ENCODE measurements at regions not wholly inside any gene's neighbourhood (a gene's known extent, or its start where the extent isn't known, plus 50 kb on each side); places are given as distances from the start of the nearest gene placed in this dataset.
A peak's percentile ranks its signal among the peaks of the same experiment; 100 is the strongest.

DNA sequence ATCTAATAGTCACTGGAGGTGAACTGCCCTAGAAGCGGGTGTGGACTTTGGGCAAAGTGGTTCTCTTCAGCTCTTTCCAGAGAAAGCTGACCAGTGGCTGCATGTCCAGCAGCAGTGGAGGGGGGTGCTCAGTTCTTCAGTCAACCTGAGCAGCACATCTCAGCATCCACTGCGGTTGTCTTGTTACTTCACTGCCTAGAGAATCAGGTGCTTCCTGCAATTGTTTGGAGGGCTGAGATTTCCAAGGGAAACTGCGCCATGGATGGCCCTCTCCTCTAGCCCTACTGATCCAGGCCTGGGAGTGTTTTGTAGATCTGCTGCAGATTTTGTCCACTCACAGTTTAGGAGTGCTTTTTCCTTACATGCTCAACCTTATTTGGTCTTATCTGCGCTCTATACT is 65.6 kb upstream of the CFAP161 start:
- no peaks in the 10 kb centered on the region for H3K36me3 ChIP-seq (ENCODE audit: control insufficient read depth, insufficient read depth, low read length)
- DNase-seq (ENCODE audit: low read depth) (no peak), FAIRE-seq (no peak)
- H3K27me3 ChIP-seq (ENCODE audit: control insufficient read depth, insufficient read depth, low read length) = no peaks in the 10 kb centered on the region
- TF ChIP-seq, protein P1, sequence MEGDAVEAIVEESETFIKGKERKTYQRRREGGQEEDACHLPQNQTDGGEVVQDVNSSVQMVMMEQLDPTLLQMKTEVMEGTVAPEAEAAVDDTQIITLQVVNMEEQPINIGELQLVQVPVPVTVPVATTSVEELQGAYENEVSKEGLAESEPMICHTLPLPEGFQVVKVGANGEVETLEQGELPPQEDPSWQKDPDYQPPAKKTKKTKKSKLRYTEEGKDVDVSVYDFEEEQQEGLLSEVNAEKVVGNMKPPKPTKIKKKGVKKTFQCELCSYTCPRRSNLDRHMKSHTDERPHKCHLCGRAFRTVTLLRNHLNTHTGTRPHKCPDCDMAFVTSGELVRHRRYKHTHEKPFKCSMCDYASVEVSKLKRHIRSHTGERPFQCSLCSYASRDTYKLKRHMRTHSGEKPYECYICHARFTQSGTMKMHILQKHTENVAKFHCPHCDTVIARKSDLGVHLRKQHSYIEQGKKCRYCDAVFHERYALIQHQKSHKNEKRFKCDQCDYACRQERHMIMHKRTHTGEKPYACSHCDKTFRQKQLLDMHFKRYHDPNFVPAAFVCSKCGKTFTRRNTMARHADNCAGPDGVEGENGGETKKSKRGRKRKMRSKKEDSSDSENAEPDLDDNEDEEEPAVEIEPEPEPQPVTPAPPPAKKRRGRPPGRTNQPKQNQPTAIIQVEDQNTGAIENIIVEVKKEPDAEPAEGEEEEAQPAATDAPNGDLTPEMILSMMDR (IDR thresholded peaks at IDR 0.05; ENCODE audit: insufficient read depth, low read length, severe bottlenecking) = no peak
- no peak overlapping the region for H3K4me3 ChIP-seq (ENCODE audit: low read depth, low read length)

DNA sequence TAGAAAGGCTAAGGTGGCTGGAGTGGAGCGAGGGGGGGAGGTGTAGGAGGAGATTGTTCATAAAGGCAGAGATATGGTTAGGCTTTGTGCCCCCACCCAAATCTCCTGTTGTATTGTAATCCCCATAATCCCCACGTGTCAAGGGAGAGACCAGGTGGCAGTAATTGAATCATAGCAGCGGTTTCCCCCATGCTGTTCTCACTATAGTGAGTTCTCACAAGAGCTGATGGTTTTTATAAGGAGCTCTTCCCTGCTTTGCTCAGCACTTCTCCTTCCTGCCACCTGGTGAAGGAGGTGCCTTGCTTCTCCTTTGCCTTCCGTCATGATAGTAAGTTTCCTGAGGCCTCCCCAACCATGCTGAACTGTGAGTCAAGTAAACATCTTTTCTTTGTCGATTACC is 64.7 kb upstream of the CFAP161 start:
- TF ChIP-seq, protein P1 (IDR thresholded peaks at IDR 0.05; ENCODE audit: insufficient read depth, low read length, severe bottlenecking) = no peak
- Histone ChIP-seq H3K4me3 (ENCODE audit: low read depth, low read length) (no peak overlapping the region), H3K27me3 (ENCODE audit: control insufficient read depth, insufficient read depth, low read length) (no peaks in the 10 kb centered on the region), H3K36me3 (ENCODE audit: control insufficient read depth, insufficient read depth, low read length) (no peaks in the 10 kb centered on the region)
- no peak for DNase-seq (ENCODE audit: low read depth)
- no peak for FAIRE-seq

DNA sequence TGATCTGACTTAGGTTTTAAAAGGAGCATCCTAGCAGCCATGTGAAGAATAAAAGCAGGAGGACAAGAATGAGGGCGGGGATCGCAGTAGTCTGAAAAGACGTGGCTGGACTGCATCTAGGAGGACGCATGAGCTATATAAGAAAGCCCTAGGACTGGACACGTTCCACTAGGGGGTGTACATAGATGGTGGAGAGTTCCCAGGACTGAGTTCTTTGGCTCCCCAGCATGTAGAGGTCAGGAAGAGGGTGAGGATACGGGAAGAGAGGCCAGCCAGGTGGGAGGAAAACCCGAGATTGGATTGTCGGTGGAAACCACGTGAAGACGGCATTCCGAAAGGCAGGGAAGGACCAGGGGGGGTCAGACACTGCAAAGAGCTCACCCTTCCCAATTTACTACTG is 64.2 kb upstream of the CFAP161 start:
- H3K36me3 ChIP-seq (ENCODE audit: control insufficient read depth, insufficient read depth, low read length) = no peaks in the 10 kb centered on the region
- TF ChIP-seq, protein P1 (IDR thresholded peaks at IDR 0.05; ENCODE audit: insufficient read depth, low read length, severe bottlenecking) = no peak
- FAIRE-seq (peak; percentile 32), DNase-seq (ENCODE audit: low read depth) (no peak)
- no peaks in the 10 kb centered on the region for H3K27me3 ChIP-seq (ENCODE audit: control insufficient read depth, insufficient read depth, low read length)
- H3K4me3 ChIP-seq (ENCODE audit: low read depth, low read length) = no peak overlapping the region

DNA sequence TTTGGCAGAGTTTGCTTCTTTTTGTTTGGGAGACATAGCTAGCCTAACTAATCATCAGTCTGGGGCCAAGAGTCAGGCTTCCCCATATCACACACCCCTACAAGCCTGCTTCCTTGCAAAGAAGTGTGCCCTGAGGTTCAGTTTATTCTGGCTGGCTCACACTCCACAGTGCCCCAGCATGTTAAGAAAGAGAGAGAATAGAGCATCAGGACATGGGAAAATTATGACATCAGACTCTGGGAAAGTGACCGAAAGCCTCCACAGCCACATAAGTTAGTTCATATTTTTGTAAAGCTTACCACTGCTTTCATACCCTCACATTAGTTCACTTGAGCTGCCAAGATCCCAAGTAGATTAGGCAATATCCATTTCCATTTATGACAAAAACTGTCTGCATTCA is 63.0 kb upstream of the CFAP161 start:
- H3K27me3 ChIP-seq (ENCODE audit: control insufficient read depth, insufficient read depth, low read length) = no peaks in the 10 kb centered on the region
- FAIRE-seq (no peak), DNase-seq (ENCODE audit: low read depth) (peak; percentile 38)
- TF ChIP-seq, protein P1 (IDR thresholded peaks at IDR 0.05; ENCODE audit: insufficient read depth, low read length, severe bottlenecking) = no peak
- H3K4me3 ChIP-seq (ENCODE audit: low read depth, low read length) = no peak overlapping the region
- H3K36me3 ChIP-seq (ENCODE audit: control insufficient read depth, insufficient read depth, low read length) = no peaks in the 10 kb centered on the region

DNA sequence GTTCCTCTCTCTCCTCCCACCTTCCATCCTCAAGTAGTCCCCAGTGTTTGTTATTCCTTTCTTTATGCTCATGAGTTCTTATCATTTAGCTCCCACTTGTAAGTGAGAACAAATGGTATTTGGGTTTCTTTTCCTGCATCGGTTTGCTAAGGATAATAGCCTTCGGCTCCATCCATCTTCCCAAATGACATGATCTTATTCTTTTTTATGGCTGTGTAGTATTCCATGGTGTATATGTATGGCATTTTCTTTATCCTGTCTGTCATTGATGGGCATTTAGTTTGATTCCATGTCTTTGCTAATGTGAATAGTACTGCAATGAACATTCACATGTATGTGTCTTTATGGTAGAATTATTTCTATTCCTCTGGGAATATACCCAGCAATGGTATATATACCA is 62.4 kb upstream of the CFAP161 start:
- Histone ChIP-seq H3K27me3 (ENCODE audit: control insufficient read depth, insufficient read depth, low read length) (no peaks in the 10 kb centered on the region), H3K4me3 (ENCODE audit: low read depth, low read length) (no peak overlapping the region), H3K36me3 (ENCODE audit: control insufficient read depth, insufficient read depth, low read length) (no peaks in the 10 kb centered on the region)
- TF ChIP-seq, protein P1 (IDR thresholded peaks at IDR 0.05; ENCODE audit: insufficient read depth, low read length, severe bottlenecking) = no peak
- DNase-seq (ENCODE audit: low read depth) = no peak
- no peak for FAIRE-seq

DNA sequence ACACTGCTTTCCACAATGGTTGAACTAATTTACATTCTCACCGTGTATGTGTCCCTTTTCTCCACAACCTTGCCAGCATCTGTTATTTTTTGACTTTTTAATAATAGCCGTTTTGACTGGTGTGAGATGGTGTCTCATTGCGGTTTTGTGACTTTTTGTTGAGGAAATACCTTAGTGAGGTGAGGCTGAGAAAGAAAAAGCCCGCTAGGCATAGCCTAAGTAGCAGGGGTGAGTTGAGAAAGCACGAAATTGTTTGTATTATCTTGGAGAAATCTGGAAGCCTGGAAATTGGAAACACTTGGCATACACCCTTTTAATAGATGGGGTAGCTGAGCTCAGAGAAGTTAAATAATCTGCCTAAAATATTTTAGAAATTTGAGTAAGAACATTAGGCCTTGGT is 61.5 kb upstream of the CFAP161 start:
- DNase-seq (ENCODE audit: low read depth) = no peak
- FAIRE-seq = no peak
- no peaks in the 10 kb centered on the region for H3K27me3 ChIP-seq (ENCODE audit: control insufficient read depth, insufficient read depth, low read length)
- no peak overlapping the region for H3K4me3 ChIP-seq (ENCODE audit: low read depth, low read length)
- no peaks in the 10 kb centered on the region for H3K36me3 ChIP-seq (ENCODE audit: control insufficient read depth, insufficient read depth, low read length)
- TF ChIP-seq, protein P1 (IDR thresholded peaks at IDR 0.05; ENCODE audit: insufficient read depth, low read length, severe bottlenecking) = no peak
